ENCODE measurements at regions not wholly inside any gene's neighbourhood (a gene's known extent, or its start where the extent isn't known, plus 50 kb on each side); places are given as distances from the start of the nearest gene placed in this dataset.

GRCh38 chr18:34604591-34604990 lies 105.5 kb upstream of the DTNA start:
- Mint-ChIP-seq H3K27ac (no peak overlapping the region), H3K4me3 (no peak overlapping the region), H3K4me1 (no peaks in the 10 kb centered on the region), H3K9me3 (no peaks in the 10 kb centered on the region), H3K36me3 (ENCODE audit: low read depth) (no peaks in the 10 kb centered on the region), H3K27me3 (no peaks in the 10 kb centered on the region)
- ChIA-PET CTCF (no interaction called here), POLR2A (no interaction called here)
- no peak for DNase-seq

- CTCF ChIA-PET, result no interaction called here
- H3K27me3 Mint-ChIP-seq, result no peaks in the 10 kb centered on the region
Observed at GRCh38 chr18:34606851-34607250, 103.2 kb upstream of the DTNA start.

GRCh38 chr18:34608064-34608463 lies 102.0 kb upstream of the DTNA start:
- DNase-seq, result no peak
- H3K4me1 Mint-ChIP-seq, result no peaks in the 10 kb centered on the region
- POLR2A ChIA-PET, result no interaction called here
- H3K27ac Mint-ChIP-seq, result no peak overlapping the region
- H3K9me3 Mint-ChIP-seq, result no peaks in the 10 kb centered on the region
- H3K36me3 Mint-ChIP-seq (ENCODE audit: low read depth), result no peaks in the 10 kb centered on the region
- CTCF ChIA-PET, result no interaction called here
- no peak overlapping the region for H3K4me3 Mint-ChIP-seq
- H3K27me3 Mint-ChIP-seq, result no peaks in the 10 kb centered on the region

More at GRCh38 chr18:34606851-34607250, 103.2 kb upstream of the DTNA start:
- POLR2A ChIA-PET, result no interaction called here
- no peak overlapping the region for H3K4me3 Mint-ChIP-seq
- H3K27ac Mint-ChIP-seq, result no peak overlapping the region
- no peaks in the 10 kb centered on the region for H3K9me3 Mint-ChIP-seq
- DNase-seq, result no peak
- H3K4me1 Mint-ChIP-seq, result no peaks in the 10 kb centered on the region
- no peaks in the 10 kb centered on the region for H3K36me3 Mint-ChIP-seq (ENCODE audit: low read depth)

- CTCF ChIA-PET, result interaction anchor here (0.6 kb wide), 1 partner anchor 1279 kb away, joined by 3 read pairs; no protein-coding TSS in a partner anchor
- no peaks in the 10 kb centered on the region for H3K27me3 Mint-ChIP-seq
- H3K4me1 Mint-ChIP-seq, result no peaks in the 10 kb centered on the region
- H3K4me3 Mint-ChIP-seq, result no peak overlapping the region
- H3K36me3 Mint-ChIP-seq (ENCODE audit: low read depth), result no peaks in the 10 kb centered on the region
- POLR2A ChIA-PET, result no interaction called here
- DNase-seq, result no peak
- no peak overlapping the region for H3K27ac Mint-ChIP-seq
- no peaks in the 10 kb centered on the region for H3K9me3 Mint-ChIP-seq
Observed at GRCh38 chr18:34609986-34610648, 100.0 kb upstream of the DTNA start.

GRCh38 chr18:34611904-34612303 lies 98.2 kb upstream of the DTNA start:
- Mint-ChIP-seq H3K27ac (no peak overlapping the region), H3K9me3 (peaks cover 3% of the 10 kb centered on the region), H3K36me3 (ENCODE audit: low read depth) (no peaks in the 10 kb centered on the region), H3K4me1 (no peaks in the 10 kb centered on the region), H3K4me3 (no peak overlapping the region), H3K27me3 (no peaks in the 10 kb centered on the region)
- no peak for DNase-seq
- ChIA-PET CTCF (interaction anchor here (1.2 kb wide), 1 partner anchor 98 kb away, joined by 3 read pairs; no protein-coding TSS in a partner anchor), POLR2A (no interaction called here)

- Mint-ChIP-seq H3K4me1 (no peaks in the 10 kb centered on the region), H3K36me3 (ENCODE audit: low read depth) (no peaks in the 10 kb centered on the region), H3K27ac (no peak overlapping the region), H3K27me3 (no peaks in the 10 kb centered on the region), H3K4me3 (no peak overlapping the region), H3K9me3 (peaks cover 3% of the 10 kb centered on the region)
- DNase-seq, result no peak
- POLR2A ChIA-PET, result no interaction called here
- CTCF ChIA-PET, result no interaction called here
Observed at GRCh38 chr18:34620258-34620861, 89.7 kb upstream of the DTNA start.

- no peak for DNase-seq
- H3K4me1 Mint-ChIP-seq, result no peaks in the 10 kb centered on the region
- no peak overlapping the region for H3K4me3 Mint-ChIP-seq
- no peak overlapping the region for H3K27ac Mint-ChIP-seq
- no peaks in the 10 kb centered on the region for H3K9me3 Mint-ChIP-seq
- H3K36me3 Mint-ChIP-seq (ENCODE audit: low read depth), result no peaks in the 10 kb centered on the region
- CTCF ChIA-PET, result no interaction called here
- peaks cover 2% of the 10 kb centered on the region for H3K27me3 Mint-ChIP-seq
- POLR2A ChIA-PET, result no interaction called here
Observed at GRCh38 chr18:34623557-34623956, 86.5 kb upstream of the DTNA start.

- Mint-ChIP-seq H3K4me3 (no peak overlapping the region), H3K36me3 (ENCODE audit: low read depth) (no peaks in the 10 kb centered on the region), H3K27me3 (peaks cover 2% of the 10 kb centered on the region), H3K4me1 (no peaks in the 10 kb centered on the region), H3K9me3 (no peaks in the 10 kb centered on the region), H3K27ac (no peak overlapping the region)
- ChIA-PET POLR2A (no interaction called here), CTCF (no interaction called here)
- no peak for DNase-seq
Observed at GRCh38 chr18:34624551-34624950, 85.5 kb upstream of the DTNA start.

- Mint-ChIP-seq H3K27ac (no peak overlapping the region), H3K4me1 (no peaks in the 10 kb centered on the region), H3K9me3 (no peaks in the 10 kb centered on the region), H3K36me3 (ENCODE audit: low read depth) (no peaks in the 10 kb centered on the region), H3K27me3 (peaks cover 2% of the 10 kb centered on the region), H3K4me3 (no peak overlapping the region)
- POLR2A ChIA-PET, result no interaction called here
- no peak for DNase-seq
- CTCF ChIA-PET, result no interaction called here
Observed at GRCh38 chr18:34626404-34627136, 83.5 kb upstream of the DTNA start.

- no peak overlapping the region for H3K4me3 Mint-ChIP-seq
- CTCF ChIA-PET, result no interaction called here
- no peaks in the 10 kb centered on the region for H3K36me3 Mint-ChIP-seq (ENCODE audit: low read depth)
- no peaks in the 10 kb centered on the region for H3K9me3 Mint-ChIP-seq
- no peaks in the 10 kb centered on the region for H3K4me1 Mint-ChIP-seq
- no peak for DNase-seq
- POLR2A ChIA-PET, result no interaction called here
- peaks cover 2% of the 10 kb centered on the region for H3K27me3 Mint-ChIP-seq
- no peak overlapping the region for H3K27ac Mint-ChIP-seq
Observed at GRCh38 chr18:34627137-34627920, 82.8 kb upstream of the DTNA start.

GRCh38 chr18:34631093-34631966 lies 78.8 kb upstream of the DTNA start:
- H3K9me3 Mint-ChIP-seq, result no peaks in the 10 kb centered on the region
- H3K27ac Mint-ChIP-seq, result no peak overlapping the region
- ChIA-PET POLR2A (no interaction called here), CTCF (no interaction called here)
- no peak for DNase-seq
- no peaks in the 10 kb centered on the region for H3K36me3 Mint-ChIP-seq (ENCODE audit: low read depth)
- no peak overlapping the region for H3K4me3 Mint-ChIP-seq
- no peaks in the 10 kb centered on the region for H3K4me1 Mint-ChIP-seq
- peaks cover 4% of the 10 kb centered on the region for H3K27me3 Mint-ChIP-seq

- Mint-ChIP-seq H3K27ac (no peak overlapping the region), H3K27me3 (peaks cover 2% of the 10 kb centered on the region), H3K4me1 (no peaks in the 10 kb centered on the region), H3K9me3 (no peaks in the 10 kb centered on the region), H3K36me3 (ENCODE audit: low read depth) (no peaks in the 10 kb centered on the region), H3K4me3 (no peak overlapping the region)
- no peak for DNase-seq
- POLR2A ChIA-PET, result no interaction called here
- CTCF ChIA-PET, result no interaction called here
Observed at GRCh38 chr18:34632321-34632720, 77.8 kb upstream of the DTNA start.

Data from activated CD4-positive, alpha-beta T cell treated with anti-CD3 and anti-CD28 coated beads, Interleukin-2, amount 10 ng/mL, durations not matched to agents 7 days and 5 days (primary cell).